ENCODE measurements at regions not wholly inside any gene's neighbourhood (a gene's known extent, or its start where the extent isn't known, plus 50 kb on each side); places are given as distances from the start of the nearest gene placed in this dataset.

- Histone ChIP-seq H2AFZ (ENCODE audit: low read length) (no peak overlapping the region), H3K4me1 (ENCODE audit: low read length) (no peaks in the 10 kb centered on the region), H3K4me2 (ENCODE audit: low read depth, low read length) (no peak overlapping the region), H3K79me2 (ENCODE audit: low read length) (no peaks in the 10 kb centered on the region), H3K36me3 (replicated peaks; ENCODE audit: insufficient read depth, low read length) (no peaks in the 10 kb centered on the region), H3K9ac (ENCODE audit: low read length) (no peak overlapping the region), H3K9me3 (replicated peaks; ENCODE audit: insufficient read depth, low read length) (no peaks in the 10 kb centered on the region), H3K27me3 (replicated peaks; ENCODE audit: insufficient read depth, low read length) (no peaks in the 10 kb centered on the region), H3K4me3 (ENCODE audit: low read length) (no peak overlapping the region), H3F3A (ENCODE audit: insufficient read depth, low read length) (no peaks in the 10 kb centered on the region), H3K27ac (ENCODE audit: low read length) (no peak overlapping the region), H3K9me2 (replicated peaks; ENCODE audit: insufficient read depth, low read length) (no peaks in the 10 kb centered on the region; the same call in 1 of the 2 replicates), H4K20me1 (ENCODE audit: insufficient read depth, low read length) (no peaks in the 10 kb centered on the region)
- DNase-seq: no peak
- TF ChIP-seq EZH2 (optimal IDR thresholded peaks at IDR 0.05; ENCODE audit: low read depth, low read length): no peak
- TF ChIP-seq CTCF (IDR thresholded peaks at IDR 0.05; ENCODE audit: low read length): no peak
- no peak for TF ChIP-seq EZH2phosphoT487 (IDR thresholded peaks at IDR 0.05; ENCODE audit: low read length)
Measured at GRCh38 chr2:180707175-180707883, 273.1 kb upstream of the UBE2E3 start.

- no peak overlapping the region for H3K27ac ChIP-seq (ENCODE audit: low read length)
- TF ChIP-seq CTCF (IDR thresholded peaks at IDR 0.05; ENCODE audit: low read length): no peak
- TF ChIP-seq EZH2 (optimal IDR thresholded peaks at IDR 0.05; ENCODE audit: low read depth, low read length): no peak
- no peak for TF ChIP-seq EZH2phosphoT487 (IDR thresholded peaks at IDR 0.05; ENCODE audit: low read length)
- no peaks in the 10 kb centered on the region; the same call in 1 of the 2 replicates for H3K9me2 ChIP-seq (replicated peaks; ENCODE audit: insufficient read depth, low read length)
- no peaks in the 10 kb centered on the region for H3K4me1 ChIP-seq (ENCODE audit: low read length)
- H4K20me1 ChIP-seq (ENCODE audit: insufficient read depth, low read length): no peaks in the 10 kb centered on the region
- no peak overlapping the region for H3K4me3 ChIP-seq (ENCODE audit: low read length)
- no peak for DNase-seq
- no peaks in the 10 kb centered on the region for H3K36me3 ChIP-seq (replicated peaks; ENCODE audit: insufficient read depth, low read length)
- H3K9me3 ChIP-seq (replicated peaks; ENCODE audit: insufficient read depth, low read length): no peaks in the 10 kb centered on the region
- H2AFZ ChIP-seq (ENCODE audit: low read length): no peak overlapping the region
- H3F3A ChIP-seq (ENCODE audit: insufficient read depth, low read length): no peaks in the 10 kb centered on the region
- no peaks in the 10 kb centered on the region for H3K27me3 ChIP-seq (replicated peaks; ENCODE audit: insufficient read depth, low read length)
- no peak overlapping the region for H3K9ac ChIP-seq (ENCODE audit: low read length)
- H3K79me2 ChIP-seq (ENCODE audit: low read length): no peaks in the 10 kb centered on the region
- H3K4me2 ChIP-seq (ENCODE audit: low read depth, low read length): no peak overlapping the region
Measured at GRCh38 chr2:180706694-180707093, 273.7 kb upstream of the UBE2E3 start.

GRCh38 chr2:180705551-180705950, 274.9 kb upstream of the UBE2E3 start:
- Histone ChIP-seq H3K4me2 (ENCODE audit: low read depth, low read length) (no peak overlapping the region), H3K36me3 (replicated peaks; ENCODE audit: insufficient read depth, low read length) (no peaks in the 10 kb centered on the region), H3K9me3 (replicated peaks; ENCODE audit: insufficient read depth, low read length) (no peaks in the 10 kb centered on the region), H3K27ac (ENCODE audit: low read length) (no peak overlapping the region), H4K20me1 (ENCODE audit: insufficient read depth, low read length) (no peaks in the 10 kb centered on the region), H3K27me3 (replicated peaks; ENCODE audit: insufficient read depth, low read length) (no peaks in the 10 kb centered on the region), H3K4me3 (ENCODE audit: low read length) (no peak overlapping the region), H2AFZ (ENCODE audit: low read length) (no peak overlapping the region), H3K9ac (ENCODE audit: low read length) (no peak overlapping the region), H3K79me2 (ENCODE audit: low read length) (no peaks in the 10 kb centered on the region), H3F3A (ENCODE audit: insufficient read depth, low read length) (no peaks in the 10 kb centered on the region), H3K9me2 (replicated peaks; ENCODE audit: insufficient read depth, low read length) (no peaks in the 10 kb centered on the region; the same call in 1 of the 2 replicates), H3K4me1 (ENCODE audit: low read length) (no peaks in the 10 kb centered on the region)
- DNase-seq: no peak
- TF ChIP-seq EZH2phosphoT487 (IDR thresholded peaks at IDR 0.05; ENCODE audit: low read length): no peak
- no peak for TF ChIP-seq EZH2 (optimal IDR thresholded peaks at IDR 0.05; ENCODE audit: low read depth, low read length)
- no peak for TF ChIP-seq CTCF (IDR thresholded peaks at IDR 0.05; ENCODE audit: low read length)
